Cardiac fibroblast (primary cell): ENCODE measurements at regions not wholly inside any gene's neighbourhood (a gene's known extent, or its start where the extent isn't known, plus 50 kb on each side); places are given as distances from the start of the nearest gene placed in this dataset.

Experiments used
- DNase-seq, 2 donors: peaks; one replicate each; pipeline versions ENCODE4 v3.0.0 to v3.0.0-alpha.2; 2010; ENCODE audit warnings: low read depth in 2 of 2
- H3K4me3 ChIP-seq, 2 donors: replicated peaks in 1 of 2; 1 replicate in 1 of 2; 2 replicates in 1 of 2; pipeline ENCODE4 v1.5.1; 2011; ENCODE audit warnings: low read depth in 2 of 2, low read length in 2 of 2, mild to moderate bottlenecking in 2 of 2, moderate library complexity in 1 of 2
- TF ChIP-seq, protein P1 (sequence below): IDR thresholded peaks from one replicate; pipeline ENCODE4 v1.5.1; 2011; ENCODE audit warnings: low read depth, mild to moderate bottlenecking, low read length, inconsistent platforms

GRCh38 chr10:22483132-22483531 lies 137.8 kb downstream of the SPAG6 start:
- TF ChIP-seq, protein P1, sequence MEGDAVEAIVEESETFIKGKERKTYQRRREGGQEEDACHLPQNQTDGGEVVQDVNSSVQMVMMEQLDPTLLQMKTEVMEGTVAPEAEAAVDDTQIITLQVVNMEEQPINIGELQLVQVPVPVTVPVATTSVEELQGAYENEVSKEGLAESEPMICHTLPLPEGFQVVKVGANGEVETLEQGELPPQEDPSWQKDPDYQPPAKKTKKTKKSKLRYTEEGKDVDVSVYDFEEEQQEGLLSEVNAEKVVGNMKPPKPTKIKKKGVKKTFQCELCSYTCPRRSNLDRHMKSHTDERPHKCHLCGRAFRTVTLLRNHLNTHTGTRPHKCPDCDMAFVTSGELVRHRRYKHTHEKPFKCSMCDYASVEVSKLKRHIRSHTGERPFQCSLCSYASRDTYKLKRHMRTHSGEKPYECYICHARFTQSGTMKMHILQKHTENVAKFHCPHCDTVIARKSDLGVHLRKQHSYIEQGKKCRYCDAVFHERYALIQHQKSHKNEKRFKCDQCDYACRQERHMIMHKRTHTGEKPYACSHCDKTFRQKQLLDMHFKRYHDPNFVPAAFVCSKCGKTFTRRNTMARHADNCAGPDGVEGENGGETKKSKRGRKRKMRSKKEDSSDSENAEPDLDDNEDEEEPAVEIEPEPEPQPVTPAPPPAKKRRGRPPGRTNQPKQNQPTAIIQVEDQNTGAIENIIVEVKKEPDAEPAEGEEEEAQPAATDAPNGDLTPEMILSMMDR = no peak
- no peak for DNase-seq
- no peak overlapping the region for H3K4me3 ChIP-seq
